Activated CD4-positive, alpha-beta T cell treated with anti-CD3 and anti-CD28 coated beads for 48 hours (primary cell): ENCODE measurements at regions not wholly inside any gene's neighbourhood (a gene's known extent, or its start where the extent isn't known, plus 50 kb on each side); places are given as distances from the start of the nearest gene placed in this dataset.

Experiments used
- DNase-seq: peaks from one replicate; pipeline ENCODE4 v3.0.0-alpha.2; 2020

DNA sequence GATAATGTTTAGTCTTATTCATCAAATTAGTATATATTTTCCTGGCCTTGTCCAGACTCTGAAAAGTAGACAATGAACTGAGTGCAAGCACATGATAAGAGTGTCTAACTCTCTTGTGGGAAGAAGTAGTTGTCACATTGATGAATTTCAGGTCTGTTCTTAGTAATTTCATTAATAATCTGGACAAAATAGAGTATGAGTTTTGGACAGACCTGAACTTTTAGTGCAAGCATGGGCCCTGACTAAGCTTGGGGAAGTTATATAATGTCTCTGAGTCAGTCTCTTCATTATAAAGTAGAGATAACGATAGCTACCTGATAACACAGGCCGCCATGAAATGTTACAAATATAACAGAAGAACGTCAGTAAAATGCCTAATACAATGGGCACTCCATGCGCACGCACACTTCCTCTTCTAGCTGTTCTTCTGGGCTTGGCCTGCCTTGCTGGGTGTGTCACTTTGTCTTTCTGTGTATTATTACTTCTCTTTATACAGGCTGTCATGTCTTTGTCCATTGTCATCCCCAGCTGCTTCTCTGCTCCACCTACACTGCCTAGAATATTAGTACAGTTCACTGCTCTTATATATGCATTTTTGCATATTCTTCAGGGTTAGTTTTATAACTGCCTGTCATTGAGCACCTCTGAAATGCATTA is 129.1 kb upstream of the HTR2A start:
- DNase-seq: no peak

DNA sequence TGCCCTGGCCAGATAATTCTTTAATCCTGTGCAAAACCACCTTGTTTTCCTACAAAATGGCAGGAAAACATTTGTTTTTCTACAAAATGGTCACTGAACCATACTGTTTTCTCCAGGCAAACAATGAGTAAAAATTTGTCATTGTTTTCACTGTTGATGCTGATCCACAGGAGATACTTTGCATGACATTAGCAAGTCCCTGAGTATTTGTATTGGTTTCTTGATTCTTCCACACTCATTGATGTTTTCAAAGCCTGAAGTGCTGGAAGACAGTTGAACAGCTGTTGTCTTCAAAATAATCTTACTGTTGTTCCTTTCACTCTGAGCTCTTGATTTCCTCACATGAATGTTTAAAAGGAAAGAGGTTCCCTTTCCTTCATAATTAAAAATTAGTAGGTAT is 123.1 kb upstream of the HTR2A start:
- no peak for DNase-seq

DNA sequence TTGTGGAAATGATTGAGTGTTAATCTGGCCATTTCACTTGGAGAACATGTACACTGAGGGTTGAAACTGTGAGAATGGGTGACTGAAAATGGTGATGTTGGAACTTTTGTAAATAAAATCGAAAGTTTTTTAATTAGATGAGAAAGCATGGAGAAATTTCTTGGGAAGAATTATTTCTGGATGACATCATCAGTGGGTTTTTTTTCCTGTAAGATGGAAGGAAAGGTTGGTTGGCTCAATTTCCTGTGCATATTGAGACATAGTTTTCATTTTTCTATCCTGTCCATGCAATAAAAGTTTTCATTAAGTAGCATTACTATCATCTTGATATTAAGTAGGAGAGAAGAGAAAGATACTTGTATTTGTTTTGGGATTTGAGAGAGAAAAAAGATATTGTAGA is 120.6 kb upstream of the HTR2A start:
- no peak for DNase-seq

DNA sequence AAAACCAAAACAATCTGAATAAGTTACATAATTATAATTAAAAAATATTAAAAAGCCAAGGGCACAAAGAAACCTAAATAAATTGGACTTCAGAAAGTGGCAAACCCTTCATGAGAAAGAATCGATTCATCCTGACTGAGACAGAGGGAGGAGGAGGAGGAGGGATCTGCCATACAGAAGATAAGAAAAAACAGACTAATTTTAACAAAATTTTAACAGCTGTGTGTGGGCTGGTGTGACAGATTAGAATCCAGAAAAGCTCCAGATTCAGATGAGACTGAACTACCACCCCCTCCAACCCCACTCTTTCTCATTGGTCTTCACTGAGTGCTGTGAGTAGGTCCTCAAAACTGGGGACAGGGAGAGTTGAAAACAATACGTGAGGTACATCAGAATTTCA is 111.5 kb upstream of the HTR2A start:
- DNase-seq: no peak

DNA sequence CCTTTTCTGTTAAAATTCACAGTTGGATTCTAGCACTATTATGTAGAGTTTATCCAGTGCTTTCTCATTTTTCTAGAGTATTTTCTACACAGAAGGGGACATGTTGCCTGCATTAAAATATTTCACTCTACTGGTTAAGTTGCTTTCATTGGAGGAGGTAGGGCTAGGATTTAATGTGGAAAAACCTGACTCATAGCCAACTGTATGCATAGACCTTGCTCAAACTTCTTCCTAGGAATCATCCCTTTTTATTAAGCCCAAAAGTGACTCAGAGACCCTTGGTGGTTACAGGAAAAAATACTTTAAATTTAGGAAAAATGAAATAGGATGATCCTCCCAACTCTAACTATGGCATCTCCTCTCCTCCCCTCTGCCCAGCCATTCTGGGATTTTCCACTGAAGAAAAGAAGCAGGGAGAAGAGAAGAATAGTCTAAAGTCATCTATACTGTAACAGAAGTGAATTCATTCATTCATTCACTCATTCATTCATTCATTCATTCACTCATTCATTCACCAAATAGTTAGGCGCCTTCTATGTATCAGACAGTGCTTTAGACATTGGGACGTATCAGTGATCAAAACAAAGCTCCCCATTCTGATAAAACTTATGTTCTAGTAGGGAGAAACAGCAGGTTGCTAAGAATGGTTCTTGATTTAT is 109.0 kb upstream of the HTR2A start:
- DNase-seq: no peak

DNA sequence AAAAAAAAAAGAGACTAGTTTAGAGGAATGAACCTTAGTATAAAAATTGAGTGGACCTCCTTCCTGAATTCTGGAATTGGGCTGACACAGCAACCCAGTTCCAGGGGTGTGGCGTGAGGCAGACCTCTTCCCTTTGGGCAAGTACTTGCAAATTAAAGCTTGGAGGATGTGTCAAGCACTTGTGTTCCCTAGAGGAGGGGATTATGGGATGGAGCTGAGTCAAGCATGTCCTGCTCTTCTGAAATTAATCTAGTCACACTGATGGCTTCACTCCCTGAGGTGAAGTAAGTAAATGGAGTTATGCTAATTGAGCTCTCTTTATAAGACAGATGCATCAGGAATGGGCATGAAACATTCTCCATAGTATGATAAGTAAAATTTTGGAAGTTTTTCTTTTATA is 107.7 kb upstream of the HTR2A start:
- no peak for DNase-seq

DNA sequence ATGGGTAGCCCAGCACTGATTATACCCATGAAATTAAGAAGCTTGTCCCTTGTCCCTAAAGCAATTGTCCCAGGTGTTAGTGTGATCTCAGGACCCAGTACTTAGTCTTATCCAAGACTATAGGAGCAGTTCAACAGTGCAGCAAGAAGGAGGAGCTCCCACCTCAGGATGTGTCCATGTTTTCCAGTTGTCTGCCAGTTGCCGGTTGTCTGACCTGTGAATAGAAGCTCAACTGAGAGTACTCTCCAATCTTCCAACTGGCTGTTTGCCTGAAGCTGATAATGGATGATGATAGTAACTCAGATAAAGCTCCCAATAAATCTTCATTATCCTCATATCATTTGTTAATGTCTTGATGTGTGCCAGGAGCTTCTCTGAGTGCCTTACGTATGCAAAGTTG is 107.2 kb upstream of the HTR2A start:
- no peak for DNase-seq

DNA sequence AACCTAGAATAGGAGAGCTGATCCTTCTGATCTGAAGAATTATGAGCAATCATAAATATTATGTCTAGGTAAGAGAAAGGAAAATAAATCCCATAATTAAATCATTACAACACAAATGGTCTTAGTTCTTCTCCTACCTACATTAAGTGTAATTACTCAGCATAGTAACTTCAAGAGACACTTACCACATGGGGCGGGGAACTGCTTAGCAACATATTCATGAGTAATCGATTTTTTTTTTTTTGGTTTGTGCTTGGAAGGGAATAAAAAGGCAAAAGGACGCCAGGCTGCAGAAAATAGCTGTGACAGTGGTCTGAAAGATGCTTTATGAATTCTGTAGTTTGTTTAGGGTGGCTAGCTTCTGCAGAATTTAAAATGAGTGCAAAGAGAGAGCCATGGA is 103.3 kb upstream of the HTR2A start:
- no peak for DNase-seq

DNA sequence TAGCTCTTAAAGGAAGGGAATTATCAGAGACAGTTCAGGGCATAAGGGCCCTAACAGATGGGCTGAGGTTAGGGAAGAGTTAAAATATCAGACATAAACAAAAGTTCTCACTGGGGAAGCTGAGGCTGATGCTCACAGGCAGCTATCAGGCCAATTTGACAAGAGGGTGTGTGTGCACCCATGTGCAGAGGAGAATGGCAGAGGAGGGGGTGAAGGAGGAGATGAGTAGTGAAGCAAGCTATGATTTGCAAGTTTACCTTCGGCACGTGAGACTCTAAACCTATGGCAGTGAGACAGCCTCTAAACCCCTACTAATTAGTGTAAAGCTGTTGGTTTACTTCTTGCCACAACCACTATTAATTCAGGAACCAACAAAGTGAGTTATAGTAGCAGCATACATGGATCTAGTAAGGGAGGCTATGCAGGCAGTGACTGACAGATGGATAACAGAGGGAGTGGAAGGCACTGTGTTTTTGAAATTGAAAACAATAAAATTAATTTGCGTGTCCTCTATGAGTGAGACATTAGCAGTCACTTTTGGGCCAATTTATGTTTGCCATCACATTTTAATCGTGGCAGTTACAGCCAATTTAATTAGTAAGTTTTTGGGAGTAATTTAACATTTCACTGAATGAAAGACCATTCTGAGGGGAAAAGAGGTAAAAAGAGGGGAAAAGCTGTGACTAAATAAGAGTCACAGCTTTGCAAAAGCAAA is 99.6 kb upstream of the HTR2A start:
- DNase-seq: no peak

DNA sequence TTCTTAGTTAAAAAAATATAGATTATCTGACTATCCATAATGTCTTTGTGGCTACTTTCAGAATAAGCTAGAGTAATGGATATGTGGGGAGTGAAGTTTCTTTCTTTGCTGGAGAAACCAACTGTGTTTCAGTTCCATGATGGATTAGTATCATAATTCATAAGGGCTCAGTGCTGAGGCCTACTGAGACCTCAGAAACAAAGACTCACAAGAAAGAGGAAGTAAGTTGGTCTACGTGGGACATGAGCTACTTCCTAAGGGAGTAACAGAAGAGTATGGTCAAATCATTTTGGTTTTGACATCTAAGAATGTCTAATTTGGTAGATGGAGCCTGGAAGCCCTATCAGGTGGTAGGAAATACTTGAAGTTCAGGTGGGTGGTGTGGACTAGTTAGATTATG is 99.0 kb upstream of the HTR2A start:
- DNase-seq: no peak

DNA sequence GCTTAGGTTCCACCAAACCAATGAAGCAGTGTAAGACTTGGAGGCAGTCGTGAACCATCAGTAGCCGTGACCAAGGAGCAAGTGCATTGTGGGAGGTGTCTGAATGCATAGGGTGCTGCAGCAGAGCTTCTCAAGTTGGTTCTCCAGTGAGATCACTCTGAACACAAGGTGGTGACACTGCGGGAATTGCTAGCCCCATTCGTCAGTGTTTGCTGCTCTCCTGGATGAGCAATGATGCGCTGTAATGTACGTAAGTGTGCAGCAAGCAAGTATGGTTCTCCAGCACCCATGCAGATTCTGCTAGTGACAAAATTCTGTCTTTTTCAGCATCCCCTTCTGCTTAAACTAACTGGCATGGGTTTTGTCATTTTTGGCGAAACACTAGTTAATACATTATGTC is 97.6 kb upstream of the HTR2A start:
- DNase-seq: no peak

DNA sequence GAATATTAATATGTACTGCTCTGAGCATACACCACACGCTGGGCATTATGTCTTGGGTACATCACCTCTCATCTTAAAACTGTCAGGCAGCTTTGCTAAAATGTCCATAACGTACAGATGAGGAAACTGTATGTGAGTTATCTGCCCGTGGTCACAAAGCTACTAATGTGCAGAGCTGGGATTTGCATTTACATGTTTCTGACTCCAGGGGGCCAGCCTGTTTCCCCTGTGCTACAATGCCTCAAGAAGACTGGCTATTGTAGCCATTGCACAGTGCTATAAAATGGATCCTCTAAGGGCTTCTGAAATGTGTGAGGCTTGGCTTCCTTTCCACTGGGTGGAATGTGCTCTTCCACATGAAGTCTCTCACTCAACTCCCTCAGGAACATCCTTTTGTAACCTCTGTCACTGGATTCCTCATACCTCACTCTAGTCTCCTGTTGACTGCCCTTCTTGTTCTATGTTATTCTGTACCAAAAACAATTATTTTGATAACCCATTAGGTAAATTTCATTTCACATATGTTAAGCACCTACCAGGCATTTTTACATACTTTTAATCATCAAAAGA is 95.6 kb upstream of the HTR2A start:
- no peak for DNase-seq

DNA sequence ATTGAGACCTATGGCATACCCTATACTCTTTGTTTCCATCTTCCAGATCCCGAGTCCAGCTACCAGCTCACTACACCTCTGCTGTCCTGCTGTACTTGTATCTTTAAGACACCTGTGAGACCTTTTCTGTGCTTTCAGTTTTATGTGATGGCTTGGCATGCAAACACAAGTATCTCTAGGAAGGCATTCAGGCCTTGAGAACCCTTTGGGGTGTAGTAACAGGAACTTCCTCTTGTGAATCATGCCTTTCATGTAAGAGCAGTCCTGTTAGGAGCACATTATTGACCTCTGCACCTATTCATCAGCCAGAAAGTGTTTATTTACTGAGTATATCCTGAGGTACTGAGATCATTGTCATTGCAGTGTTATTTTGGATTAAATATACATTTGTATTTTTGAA is 87.0 kb upstream of the HTR2A start:
- DNase-seq: no peak

DNA sequence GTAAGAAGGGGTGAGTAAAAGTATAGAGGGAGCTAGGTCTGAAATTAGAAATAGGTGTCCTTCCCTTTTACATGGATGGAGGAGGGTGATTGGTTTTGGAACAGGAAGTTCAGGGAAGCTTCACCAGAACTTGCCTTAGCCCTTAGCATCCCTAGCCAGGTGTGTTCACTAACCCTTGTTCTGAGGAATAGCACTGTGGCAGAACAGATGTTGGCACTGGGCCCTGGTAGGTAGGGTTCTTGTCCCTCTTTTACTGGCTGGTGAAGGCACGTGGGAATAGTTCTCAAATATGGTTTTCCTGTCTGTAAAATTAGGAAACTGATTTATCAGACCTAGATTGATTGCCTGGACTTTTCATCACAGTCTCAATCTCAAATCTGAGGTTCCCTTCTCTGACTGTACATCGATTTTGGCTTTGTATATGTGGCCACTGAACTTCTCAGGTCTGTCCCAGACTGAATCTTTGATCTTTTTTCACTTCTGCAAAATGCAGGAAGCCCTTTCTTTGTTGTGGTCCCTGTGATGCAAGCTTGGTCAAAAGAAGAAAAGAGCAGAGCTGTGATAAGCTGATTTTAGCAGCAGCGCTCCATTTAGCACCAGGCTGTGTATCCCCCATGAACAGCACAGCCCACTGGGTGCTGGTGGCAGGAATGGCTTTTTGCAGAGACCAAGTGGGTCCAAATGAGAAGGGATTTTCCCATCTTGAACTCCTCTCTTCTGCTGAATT is 86.2 kb upstream of the HTR2A start:
- no peak for DNase-seq

DNA sequence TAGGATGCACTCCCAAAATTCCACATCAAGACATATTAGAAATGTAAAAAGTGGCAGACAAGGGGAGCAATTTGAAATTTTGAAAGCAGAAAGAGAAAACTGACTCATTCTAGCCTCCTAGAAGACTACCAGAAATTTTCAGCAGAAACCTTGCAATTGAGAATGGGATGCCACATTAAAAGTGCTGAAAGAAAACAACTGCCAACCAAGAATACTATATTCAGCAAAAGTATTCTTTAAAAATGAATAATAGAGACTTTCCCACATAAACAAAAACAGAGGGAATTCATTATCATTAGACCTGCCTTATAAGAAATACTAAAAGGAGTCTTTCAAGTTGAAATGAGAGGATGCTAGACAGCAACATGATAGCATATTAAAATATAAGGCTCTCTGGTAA is 78.3 kb upstream of the HTR2A start:
- no peak for DNase-seq

DNA sequence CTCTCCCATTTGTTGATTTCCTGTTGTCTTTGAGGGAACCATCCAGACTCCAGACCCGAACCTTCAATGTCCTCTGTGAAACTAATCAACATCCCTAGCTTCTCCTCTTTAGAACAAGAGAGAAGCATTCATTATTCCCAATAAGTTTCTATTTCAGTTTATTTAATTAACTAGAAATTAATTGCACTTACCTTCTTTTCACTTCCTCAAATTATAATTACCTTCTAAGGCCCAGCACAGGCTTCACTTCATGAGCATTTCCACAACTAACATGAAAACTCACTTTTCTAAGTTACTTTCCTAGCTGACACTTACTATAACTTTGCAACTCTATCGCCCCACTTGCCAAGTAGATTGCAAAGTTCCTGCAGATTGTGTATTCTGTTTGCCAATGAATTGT is 71.6 kb upstream of the HTR2A start:
- DNase-seq: no peak

DNA sequence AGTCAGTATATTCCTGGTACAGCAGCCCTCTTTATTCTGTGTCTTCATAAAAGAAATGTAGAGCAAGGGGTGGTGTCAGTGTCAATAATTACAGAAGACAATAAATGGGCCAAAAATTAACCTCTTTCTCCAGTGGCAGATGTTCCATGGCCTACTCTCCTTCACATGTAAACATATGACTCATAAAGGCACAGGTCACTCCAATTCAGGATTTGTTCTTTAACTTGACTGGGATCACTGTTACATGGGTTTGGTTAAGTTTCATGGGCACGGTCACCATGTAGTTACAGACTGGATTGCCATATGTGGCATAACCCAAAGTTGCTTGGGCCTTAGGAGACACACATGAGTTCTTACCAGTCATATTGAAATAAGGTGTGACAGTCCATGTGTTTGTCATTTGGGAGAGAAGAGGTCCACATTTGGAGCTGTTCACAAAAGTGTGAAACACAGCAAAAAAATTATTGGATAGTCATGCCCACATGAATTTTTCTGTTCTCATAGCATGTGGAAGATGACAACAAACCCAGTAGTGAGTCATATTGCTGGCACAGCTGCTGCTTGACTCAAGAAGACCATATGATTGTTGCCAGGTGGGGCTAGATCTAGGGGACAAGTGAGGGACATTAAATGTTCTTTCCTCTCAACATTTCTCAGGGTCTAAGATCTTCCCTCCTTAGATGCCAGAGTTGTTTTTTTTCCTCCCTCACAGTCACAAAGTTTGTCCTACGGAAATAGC is 68.1 kb upstream of the HTR2A start:
- no peak for DNase-seq

DNA sequence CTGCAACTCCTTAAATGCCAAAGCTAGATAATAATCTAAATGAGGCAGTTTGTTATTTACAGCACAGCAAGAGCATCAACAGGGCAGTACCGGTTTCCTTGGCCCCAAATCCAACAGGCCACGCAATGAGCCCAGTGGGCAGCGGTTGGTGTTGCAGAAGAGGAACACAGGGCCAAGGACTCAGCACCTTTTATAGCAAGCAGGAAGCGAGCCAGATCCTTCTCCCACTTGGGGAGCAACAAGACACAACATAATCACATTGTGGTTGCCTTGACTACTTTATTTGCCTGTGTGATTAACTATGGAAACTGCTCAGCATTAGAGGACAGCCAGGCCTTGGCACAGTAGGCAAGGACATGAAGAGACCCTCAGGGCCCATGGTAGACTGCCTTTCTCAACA is 67.1 kb upstream of the HTR2A start:
- DNase-seq: no peak

DNA sequence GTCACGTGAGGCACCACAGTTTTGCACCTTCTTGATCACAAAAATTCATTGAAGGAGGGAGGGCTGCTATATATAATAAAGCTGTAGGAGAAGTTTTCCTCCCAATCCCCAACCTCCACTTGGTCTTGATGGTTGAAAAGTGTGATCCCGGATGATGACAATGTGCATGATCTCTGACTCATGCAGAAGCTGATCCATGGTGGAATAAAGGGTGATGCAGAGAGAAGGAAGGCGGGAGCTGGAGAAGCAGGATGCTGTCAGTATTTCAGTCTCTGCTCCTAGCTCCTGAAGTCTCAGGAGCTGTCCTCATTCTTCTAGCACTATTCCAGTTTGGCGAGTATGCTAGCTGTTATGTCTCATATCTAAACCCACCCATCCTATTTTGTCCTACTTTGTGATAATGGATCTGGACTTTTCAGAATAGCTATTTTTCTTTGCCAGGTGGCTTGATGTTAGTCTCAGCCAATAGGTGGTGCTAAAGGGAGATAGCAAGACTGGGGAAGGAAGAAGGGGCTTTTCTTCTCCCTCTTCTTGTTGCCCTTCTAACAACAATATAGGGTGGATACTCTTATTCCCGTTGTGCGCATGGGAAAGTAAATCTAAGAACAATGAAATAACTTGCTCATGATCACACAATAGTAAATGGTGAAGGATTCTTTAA is 65.6 kb upstream of the HTR2A start:
- no peak for DNase-seq

DNA sequence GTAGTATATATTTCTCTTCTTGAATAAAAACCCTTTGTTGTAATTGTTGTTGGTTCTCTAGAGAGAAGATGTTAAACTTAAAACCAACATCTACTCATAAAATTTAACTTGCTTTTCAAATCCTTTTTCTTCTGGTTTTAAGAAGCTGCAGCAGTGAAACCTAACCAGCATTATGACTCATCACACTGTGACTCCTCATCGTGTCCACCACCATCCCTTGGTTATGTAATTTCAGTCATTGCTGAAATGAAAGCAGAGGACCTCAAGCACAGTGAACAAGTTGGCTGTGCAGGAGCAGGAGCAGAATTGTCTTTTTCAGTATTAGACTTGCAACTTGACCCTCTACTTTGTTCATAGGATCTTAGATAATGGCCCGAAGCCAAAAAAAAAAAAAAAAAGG is 64.9 kb upstream of the HTR2A start:
- no peak for DNase-seq

DNA sequence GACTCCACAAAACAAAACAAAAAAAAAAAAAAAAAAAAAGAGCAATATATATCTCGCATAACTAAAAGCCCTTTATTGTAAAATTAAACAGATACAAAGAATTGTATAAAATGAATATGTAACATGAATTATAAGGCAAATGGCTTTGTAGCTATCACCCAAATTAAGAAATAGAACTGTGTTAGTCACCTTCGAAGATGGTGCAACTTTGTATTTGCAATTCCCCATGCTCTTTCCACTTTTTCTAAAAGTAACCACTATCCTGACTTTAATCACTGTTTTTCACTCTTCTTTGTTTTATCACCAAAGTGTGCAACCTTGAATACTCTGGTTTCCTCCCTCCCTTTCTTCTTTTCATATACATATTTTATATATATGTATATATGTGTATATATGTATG is 57.1 kb upstream of the HTR2A start:
- DNase-seq: no peak

DNA sequence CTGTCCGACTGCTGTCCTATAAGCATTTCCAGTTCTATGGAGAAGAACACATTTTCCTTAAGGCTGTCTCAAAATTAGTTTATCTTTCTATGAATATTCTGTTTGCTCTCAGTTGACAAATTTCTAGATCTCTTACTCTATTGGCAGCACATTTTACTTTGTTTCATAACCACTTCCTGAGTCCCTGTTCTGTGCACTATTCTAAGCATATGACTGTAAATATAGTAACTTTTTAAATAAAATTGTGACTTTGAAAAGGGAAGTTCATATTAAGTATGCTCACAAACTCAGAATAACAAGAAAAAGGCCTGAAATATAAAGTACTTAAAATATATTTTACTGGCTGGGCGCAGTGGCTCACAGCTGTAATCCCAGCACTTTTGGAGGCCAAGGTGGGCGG is 56.5 kb upstream of the HTR2A start:
- no peak for DNase-seq
